22Rv1 (cell line): ENCODE measurements at regions not wholly inside any gene's neighbourhood (a gene's known extent, or its start where the extent isn't known, plus 50 kb on each side); places are given as distances from the start of the nearest gene placed in this dataset.

Source experiments
- ZFX ChIP-seq: fragments of 450-650 bp; IDR thresholded peaks from 2 replicates; pipeline ENCODE4 v1.6.1; 2017; ENCODE audit warnings: antibody characterized with exemption, borderline replicate concordance
- TF ChIP-seq, protein P1 (sequence below): fragments of 450-650 bp; IDR thresholded peaks from 2 replicates; pipeline ENCODE4 v1.5.1; 2017; ENCODE audit warnings: mild to moderate bottlenecking

DNA sequence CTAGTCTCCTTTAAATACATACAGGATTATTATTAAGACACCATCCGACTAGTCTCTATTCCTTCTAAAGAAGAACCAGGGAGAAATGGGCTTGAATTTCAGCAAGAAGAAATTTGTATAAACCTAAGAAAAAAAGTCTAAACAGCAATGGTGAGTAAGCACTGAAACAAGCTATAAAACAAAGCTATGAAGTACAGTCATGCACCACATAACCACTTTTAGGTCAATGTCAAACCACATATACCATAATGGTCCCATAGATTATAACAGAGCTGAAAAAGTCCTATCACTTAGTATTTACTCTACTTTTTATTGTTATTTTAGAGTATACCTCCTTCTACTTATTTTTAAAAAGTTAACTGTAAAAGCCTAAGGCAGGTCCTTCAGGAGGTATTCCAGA lies 102.0 kb upstream of the NFIB start:
- TF ChIP-seq, protein P1, sequence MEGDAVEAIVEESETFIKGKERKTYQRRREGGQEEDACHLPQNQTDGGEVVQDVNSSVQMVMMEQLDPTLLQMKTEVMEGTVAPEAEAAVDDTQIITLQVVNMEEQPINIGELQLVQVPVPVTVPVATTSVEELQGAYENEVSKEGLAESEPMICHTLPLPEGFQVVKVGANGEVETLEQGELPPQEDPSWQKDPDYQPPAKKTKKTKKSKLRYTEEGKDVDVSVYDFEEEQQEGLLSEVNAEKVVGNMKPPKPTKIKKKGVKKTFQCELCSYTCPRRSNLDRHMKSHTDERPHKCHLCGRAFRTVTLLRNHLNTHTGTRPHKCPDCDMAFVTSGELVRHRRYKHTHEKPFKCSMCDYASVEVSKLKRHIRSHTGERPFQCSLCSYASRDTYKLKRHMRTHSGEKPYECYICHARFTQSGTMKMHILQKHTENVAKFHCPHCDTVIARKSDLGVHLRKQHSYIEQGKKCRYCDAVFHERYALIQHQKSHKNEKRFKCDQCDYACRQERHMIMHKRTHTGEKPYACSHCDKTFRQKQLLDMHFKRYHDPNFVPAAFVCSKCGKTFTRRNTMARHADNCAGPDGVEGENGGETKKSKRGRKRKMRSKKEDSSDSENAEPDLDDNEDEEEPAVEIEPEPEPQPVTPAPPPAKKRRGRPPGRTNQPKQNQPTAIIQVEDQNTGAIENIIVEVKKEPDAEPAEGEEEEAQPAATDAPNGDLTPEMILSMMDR, result no peak
- no peak for TF ChIP-seq ZFX
